22Rv1 (cell line): ENCODE measurements at regions not wholly inside any gene's neighbourhood (a gene's known extent, or its start where the extent isn't known, plus 50 kb on each side); places are given as distances from the start of the nearest gene placed in this dataset.

Experiments used
- CTCF ChIP-seq: fragments of 450-650 bp; IDR thresholded peaks from 2 replicates; pipeline ENCODE4 v1.5.1; 2017; ENCODE audit warnings: mild to moderate bottlenecking
- ZFX ChIP-seq: fragments of 450-650 bp; IDR thresholded peaks from 2 replicates; pipeline ENCODE4 v1.6.1; 2017; ENCODE audit warnings: antibody characterized with exemption, borderline replicate concordance

- TF ChIP-seq CTCF (no peak), ZFX (no peak)
Observed at GRCh38 chr19:30861919-30862318, 487.3 kb downstream of the TSHZ3 start.
